ENCODE measurements at regions not wholly inside any gene's neighbourhood (a gene's known extent, or its start where the extent isn't known, plus 50 kb on each side); places are given as distances from the start of the nearest gene placed in this dataset.

GRCh38 chr9:129347316-129348120 lies 169.5 kb upstream of the IER5L start:
- TF ChIP-seq POLR2A (IDR thresholded peaks at IDR 0.05) = no peak
- Histone ChIP-seq H3K4me3 (no peak overlapping the region), H3K4me1 (peaks cover 0 to 73% (median 9%) of the 10 kb centered on the region in 12 donors), H3K27ac (peak overlapping the region in 1 of 12 donors; percentile 94), H3K9me3 (no peaks in the 10 kb centered on the region), H3K36me3 (no peaks in the 10 kb centered on the region), H3K27me3 (peaks cover 0 to 10% (median 6%) of the 10 kb centered on the region in 9 donors)
- DNase-seq = no peak
- 73 to 82% (median 78%) methylated on average over 18 to 21 of the region's 21 CpGs for WGBS, 4 donors
- no peak for ATAC-seq
- intact Hi-C loops (cut with DNase I) = loop anchor here in 1 of 10 donors (10.0 kb wide), 1 partner anchor 257 kb away; no protein-coding TSS in a partner anchor

- no peaks in the 10 kb centered on the region for H3K9me3 ChIP-seq
- no peaks in the 10 kb centered on the region for H3K36me3 ChIP-seq
- WGBS, 4 donors = 94 to 96% (median 96%) methylated on average over 7 to 8 of the region's 8 CpGs
- no peak overlapping the region for H3K4me3 ChIP-seq
- ATAC-seq (no peak), DNase-seq (peak in 1 of 5 donors; percentile 8)
- peak overlapping the region in 2 of 12 donors; percentile 45 to 94 for H3K27ac ChIP-seq
- no peak for TF ChIP-seq POLR2A (IDR thresholded peaks at IDR 0.05)
- TF ChIP-seq, protein P1, sequence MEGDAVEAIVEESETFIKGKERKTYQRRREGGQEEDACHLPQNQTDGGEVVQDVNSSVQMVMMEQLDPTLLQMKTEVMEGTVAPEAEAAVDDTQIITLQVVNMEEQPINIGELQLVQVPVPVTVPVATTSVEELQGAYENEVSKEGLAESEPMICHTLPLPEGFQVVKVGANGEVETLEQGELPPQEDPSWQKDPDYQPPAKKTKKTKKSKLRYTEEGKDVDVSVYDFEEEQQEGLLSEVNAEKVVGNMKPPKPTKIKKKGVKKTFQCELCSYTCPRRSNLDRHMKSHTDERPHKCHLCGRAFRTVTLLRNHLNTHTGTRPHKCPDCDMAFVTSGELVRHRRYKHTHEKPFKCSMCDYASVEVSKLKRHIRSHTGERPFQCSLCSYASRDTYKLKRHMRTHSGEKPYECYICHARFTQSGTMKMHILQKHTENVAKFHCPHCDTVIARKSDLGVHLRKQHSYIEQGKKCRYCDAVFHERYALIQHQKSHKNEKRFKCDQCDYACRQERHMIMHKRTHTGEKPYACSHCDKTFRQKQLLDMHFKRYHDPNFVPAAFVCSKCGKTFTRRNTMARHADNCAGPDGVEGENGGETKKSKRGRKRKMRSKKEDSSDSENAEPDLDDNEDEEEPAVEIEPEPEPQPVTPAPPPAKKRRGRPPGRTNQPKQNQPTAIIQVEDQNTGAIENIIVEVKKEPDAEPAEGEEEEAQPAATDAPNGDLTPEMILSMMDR (IDR thresholded peaks at IDR 0.05) = no peak
- no peaks in the 10 kb centered on the region for H3K27me3 ChIP-seq
- peaks cover 0 to 72% (median under 1%) of the 10 kb centered on the region in 12 donors for H3K4me1 ChIP-seq
- intact Hi-C loops (cut with DNase I) = loop anchor here in 1 of 10 donors (10.0 kb wide), 1 partner anchor 259 kb away; no protein-coding TSS in a partner anchor
Measured at GRCh38 chr9:129346046-129346445, 168.0 kb upstream of the IER5L start.

DNA sequence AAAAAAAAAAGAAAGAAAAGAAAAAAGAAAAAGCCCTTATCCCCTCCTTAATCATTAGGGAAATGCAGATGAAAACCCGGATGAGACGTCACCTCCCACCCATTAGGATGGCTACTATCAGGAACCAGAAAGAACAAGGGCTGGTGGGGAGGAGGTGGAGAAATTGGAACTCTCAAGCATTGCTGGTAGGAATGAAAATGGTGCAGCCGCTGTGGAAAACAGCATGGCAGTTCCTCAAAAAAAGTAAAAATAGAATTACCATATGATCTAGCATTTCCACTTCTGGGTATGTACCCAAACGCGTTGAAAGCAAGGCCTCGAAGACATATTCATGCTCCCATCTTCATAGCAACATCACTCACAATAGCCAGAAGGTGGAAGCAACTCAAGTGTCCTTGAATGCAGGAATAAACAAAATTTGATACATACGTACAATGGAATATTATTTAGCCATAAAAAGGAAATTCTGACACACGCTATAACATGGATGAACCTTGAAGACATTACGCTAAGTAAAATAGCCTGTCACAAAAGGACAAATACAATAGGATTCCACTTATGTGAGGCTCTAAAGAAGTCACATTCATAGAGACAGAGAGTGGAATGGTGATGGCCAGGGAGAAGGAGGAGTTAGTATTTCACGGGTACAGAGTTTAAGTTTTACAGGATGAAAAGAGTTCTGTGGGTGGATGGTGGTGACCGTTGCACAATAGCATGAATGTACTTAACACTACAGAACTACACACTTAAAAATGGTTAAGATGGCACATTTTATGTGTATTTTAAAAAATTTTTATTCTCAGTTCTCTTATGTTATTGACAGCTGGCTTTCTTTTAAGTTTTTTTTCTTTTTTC lies 166.8 kb upstream of the IER5L start:
- no peaks in the 10 kb centered on the region for H3K27me3 ChIP-seq
- H3K4me1 ChIP-seq = peaks cover 0 to 71% (median 1%) of the 10 kb centered on the region in 12 donors
- no peaks in the 10 kb centered on the region for H3K9me3 ChIP-seq
- TF ChIP-seq, protein P1 (IDR thresholded peaks at IDR 0.05) = no peak
- no peak for TF ChIP-seq POLR2A (IDR thresholded peaks at IDR 0.05)
- no peak overlapping the region for H3K4me3 ChIP-seq
- intact Hi-C loops (cut with DNase I) = loop anchor here in 1 of 10 donors (10.0 kb wide), 1 partner anchor 260 kb away; no protein-coding TSS in a partner anchor
- ATAC-seq (no peak), DNase-seq (peak in 1 of 5 donors; percentile 33)
- 82 to 87% (median 85%) methylated on average over 11 of the region's 11 CpGs for WGBS, 4 donors
- H3K36me3 ChIP-seq = no peaks in the 10 kb centered on the region
- peak overlapping the region in 7 of 12 donors; percentile 12 to 94 (median 49) for H3K27ac ChIP-seq

- intact Hi-C loops (cut with DNase I) = loop anchor here in 1 of 10 donors (10.0 kb wide), 1 partner anchor 261 kb away; no protein-coding TSS in a partner anchor
- TF ChIP-seq POLR2A (IDR thresholded peaks at IDR 0.05) = peak in 1 of 2 donors; percentile 25
- TF ChIP-seq, protein P1 (IDR thresholded peaks at IDR 0.05) = no peak
- ATAC-seq (peak; percentile 56 to 83 (median 76)), DNase-seq (peak; percentile 66 to 85 (median 75))
- 76 to 86% (median 78%) methylated on average over 26 to 28 of the region's 28 CpGs for WGBS, 4 donors
- Histone ChIP-seq H3K27me3 (no peaks in the 10 kb centered on the region), H3K4me3 (no peak overlapping the region), H3K27ac (peak overlapping the region in 10 of 12 donors; percentile 12 to 94 (median 44)), H3K4me1 (peaks cover 0 to 78% (median 5%) of the 10 kb centered on the region in 12 donors), H3K9me3 (no peaks in the 10 kb centered on the region), H3K36me3 (no peaks in the 10 kb centered on the region)
Measured at GRCh38 chr9:129343424-129344375, 165.6 kb upstream of the IER5L start.

Measured in heart left ventricle (tissue), 16 donors.